ENCODE measurements at regions not wholly inside any gene's neighbourhood (a gene's known extent, or its start where the extent isn't known, plus 50 kb on each side); places are given as distances from the start of the nearest gene placed in this dataset.

- TF ChIP-seq, protein P1, sequence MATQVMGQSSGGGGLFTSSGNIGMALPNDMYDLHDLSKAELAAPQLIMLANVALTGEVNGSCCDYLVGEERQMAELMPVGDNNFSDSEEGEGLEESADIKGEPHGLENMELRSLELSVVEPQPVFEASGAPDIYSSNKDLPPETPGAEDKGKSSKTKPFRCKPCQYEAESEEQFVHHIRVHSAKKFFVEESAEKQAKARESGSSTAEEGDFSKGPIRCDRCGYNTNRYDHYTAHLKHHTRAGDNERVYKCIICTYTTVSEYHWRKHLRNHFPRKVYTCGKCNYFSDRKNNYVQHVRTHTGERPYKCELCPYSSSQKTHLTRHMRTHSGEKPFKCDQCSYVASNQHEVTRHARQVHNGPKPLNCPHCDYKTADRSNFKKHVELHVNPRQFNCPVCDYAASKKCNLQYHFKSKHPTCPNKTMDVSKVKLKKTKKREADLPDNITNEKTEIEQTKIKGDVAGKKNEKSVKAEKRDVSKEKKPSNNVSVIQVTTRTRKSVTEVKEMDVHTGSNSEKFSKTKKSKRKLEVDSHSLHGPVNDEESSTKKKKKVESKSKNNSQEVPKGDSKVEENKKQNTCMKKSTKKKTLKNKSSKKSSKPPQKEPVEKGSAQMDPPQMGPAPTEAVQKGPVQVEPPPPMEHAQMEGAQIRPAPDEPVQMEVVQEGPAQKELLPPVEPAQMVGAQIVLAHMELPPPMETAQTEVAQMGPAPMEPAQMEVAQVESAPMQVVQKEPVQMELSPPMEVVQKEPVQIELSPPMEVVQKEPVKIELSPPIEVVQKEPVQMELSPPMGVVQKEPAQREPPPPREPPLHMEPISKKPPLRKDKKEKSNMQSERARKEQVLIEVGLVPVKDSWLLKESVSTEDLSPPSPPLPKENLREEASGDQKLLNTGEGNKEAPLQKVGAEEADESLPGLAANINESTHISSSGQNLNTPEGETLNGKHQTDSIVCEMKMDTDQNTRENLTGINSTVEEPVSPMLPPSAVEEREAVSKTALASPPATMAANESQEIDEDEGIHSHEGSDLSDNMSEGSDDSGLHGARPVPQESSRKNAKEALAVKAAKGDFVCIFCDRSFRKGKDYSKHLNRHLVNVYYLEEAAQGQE (IDR thresholded peaks at IDR 0.05; ENCODE audit: insufficient replicate concordance, low read depth): no peak
- TF ChIP-seq CTCF (IDR thresholded peaks at IDR 0.05; ENCODE audit: insufficient read depth, low read length): no peak
- no peak for TF ChIP-seq GABPA (IDR thresholded peaks at IDR 0.05; ENCODE audit: low read depth)
- TF ChIP-seq SPI1 (IDR thresholded peaks at IDR 0.05; ENCODE audit: borderline replicate concordance, low read depth): no peak
- no peak for TF ChIP-seq POLR2AphosphoS5 (IDR thresholded peaks at IDR 0.05; ENCODE audit: low read depth)
Observed at GRCh38 chr21:36584980-36585940, 105.3 kb upstream of the CLDN14 start.
